ENCODE measurements at regions not wholly inside any gene's neighbourhood (a gene's known extent, or its start where the extent isn't known, plus 50 kb on each side); places are given as distances from the start of the nearest gene placed in this dataset.

DNA sequence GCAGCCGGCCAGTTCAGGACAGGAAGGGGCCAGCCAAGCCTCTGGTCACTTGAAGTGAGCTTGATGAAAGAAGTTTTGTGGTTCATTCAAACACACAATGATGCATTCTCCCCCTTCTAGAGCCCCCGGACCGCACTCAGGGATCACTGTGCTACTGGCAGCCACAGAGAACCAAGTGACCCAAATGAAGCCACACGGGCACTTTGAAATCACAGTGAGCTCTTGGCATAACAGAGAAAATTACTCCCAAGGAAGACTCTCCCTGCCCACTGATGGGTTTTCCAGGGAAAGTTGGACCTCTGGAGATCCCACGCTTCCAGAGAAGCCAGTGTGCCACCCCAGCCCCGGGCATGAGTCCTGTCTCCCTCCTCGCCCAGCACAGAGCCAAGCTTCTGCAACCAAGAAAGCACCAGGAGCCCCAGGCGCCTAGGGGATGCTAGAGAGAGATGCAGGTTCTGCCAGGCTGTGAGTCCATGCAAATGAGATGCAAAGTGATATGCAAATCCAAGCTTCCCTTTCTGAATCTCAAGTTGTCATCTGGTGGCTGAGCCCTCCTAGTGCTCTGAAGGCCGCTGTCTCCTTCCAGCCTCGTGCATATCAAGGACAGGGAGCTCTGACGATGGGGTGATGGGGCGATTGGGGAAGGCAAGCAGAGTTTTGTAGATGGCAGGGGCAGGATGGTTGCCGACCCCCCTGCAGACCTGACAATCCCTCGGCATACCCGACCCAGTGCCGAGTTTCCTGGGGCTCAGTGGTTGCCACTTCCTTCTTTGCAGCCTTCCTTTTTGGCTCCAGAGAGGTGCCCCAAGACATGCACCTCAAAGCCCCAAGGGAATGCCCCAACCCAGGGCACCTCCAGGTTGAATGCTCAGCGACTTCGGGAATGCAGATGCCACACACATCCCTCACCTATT, 59.7 kb upstream of the TNRC6C start:
- no peak overlapping the region for H3K9ac ChIP-seq (ENCODE audit: low read length in 5 of 5)
- peaks cover 0 to 21% (median 5%) of the 10 kb centered on the region in 5 donors for H3K27me3 ChIP-seq (ENCODE audit: control insufficient read depth in 5 of 5, insufficient read depth in 4 of 5, low read length in 5 of 5)
- no peaks in the 10 kb centered on the region for H3K9me3 ChIP-seq (ENCODE audit: control insufficient read depth in 5 of 5, low read length in 5 of 5)
- H3K4me1 ChIP-seq (ENCODE audit: control insufficient read depth in 5 of 5, insufficient read depth in 5 of 5, low read length in 5 of 5), result no peaks in the 10 kb centered on the region
- H3K36me3 ChIP-seq (ENCODE audit: control insufficient read depth in 5 of 5, insufficient read depth in 5 of 5, low read length in 5 of 5), result no peaks in the 10 kb centered on the region
- no peak overlapping the region for H3K27ac ChIP-seq (ENCODE audit: low read depth, low read length)
- no peak overlapping the region for H3K4me3 ChIP-seq (ENCODE audit: low read depth in 1 of 5, low read length in 5 of 5)

DNA sequence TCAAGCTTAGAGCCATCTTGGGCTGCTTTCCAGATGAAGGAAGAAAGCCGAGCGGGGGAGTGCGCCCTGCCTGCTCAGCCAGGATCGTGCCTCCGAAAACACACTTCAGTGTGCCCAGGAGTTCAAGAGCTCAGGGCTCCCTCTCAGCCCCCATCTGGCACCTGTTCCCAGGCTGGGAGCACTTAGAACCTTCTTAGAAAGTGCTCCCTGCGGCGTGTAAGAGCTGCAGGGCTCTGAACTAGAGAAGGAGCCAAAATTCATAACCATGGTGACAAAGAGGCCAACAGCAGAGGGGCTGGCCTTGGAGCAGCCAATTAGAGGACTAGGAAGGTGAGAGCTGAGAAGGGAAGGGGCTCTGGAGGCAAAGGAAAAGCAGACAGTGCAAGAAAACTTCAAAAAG, 59.0 kb upstream of the TNRC6C start:
- no peaks in the 10 kb centered on the region for H3K36me3 ChIP-seq (ENCODE audit: control insufficient read depth in 5 of 5, insufficient read depth in 5 of 5, low read length in 5 of 5)
- H3K4me3 ChIP-seq (ENCODE audit: low read depth in 1 of 5, low read length in 5 of 5), result no peak overlapping the region
- peaks cover 0 to 21% (median 9%) of the 10 kb centered on the region in 5 donors for H3K27me3 ChIP-seq (ENCODE audit: control insufficient read depth in 5 of 5, insufficient read depth in 4 of 5, low read length in 5 of 5)
- no peaks in the 10 kb centered on the region for H3K9me3 ChIP-seq (ENCODE audit: control insufficient read depth in 5 of 5, low read length in 5 of 5)
- no peak overlapping the region for H3K9ac ChIP-seq (ENCODE audit: low read length in 5 of 5)
- H3K27ac ChIP-seq (ENCODE audit: low read depth, low read length), result no peak overlapping the region
- no peaks in the 10 kb centered on the region for H3K4me1 ChIP-seq (ENCODE audit: control insufficient read depth in 5 of 5, insufficient read depth in 5 of 5, low read length in 5 of 5)

DNA sequence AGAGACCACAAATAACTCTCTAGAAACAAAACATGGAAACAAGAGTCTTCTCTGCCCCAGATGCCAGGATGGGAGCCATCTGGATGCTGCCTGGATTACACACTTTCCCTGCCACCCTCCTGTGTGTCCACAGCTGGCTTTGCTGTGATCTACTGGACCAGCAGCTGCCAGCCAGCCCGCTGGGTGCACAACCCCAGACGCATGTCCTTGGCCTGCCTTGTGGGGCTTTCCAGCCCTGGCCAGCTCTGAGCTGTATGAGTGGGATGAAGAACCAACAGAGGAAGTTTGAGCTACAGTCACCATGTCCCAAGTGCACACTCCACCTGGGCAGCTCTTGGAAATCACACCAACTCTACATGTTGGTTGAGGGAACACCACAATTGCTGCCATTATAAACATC, 57.0 kb upstream of the TNRC6C start:
- H3K9me3 ChIP-seq (ENCODE audit: control insufficient read depth in 5 of 5, low read length in 5 of 5), result no peaks in the 10 kb centered on the region
- no peaks in the 10 kb centered on the region for H3K36me3 ChIP-seq (ENCODE audit: control insufficient read depth in 5 of 5, insufficient read depth in 5 of 5, low read length in 5 of 5)
- H3K27ac ChIP-seq (ENCODE audit: low read depth, low read length), result no peak overlapping the region
- peaks cover 0 to 33% (median 9%) of the 10 kb centered on the region in 5 donors for H3K27me3 ChIP-seq (ENCODE audit: control insufficient read depth in 5 of 5, insufficient read depth in 4 of 5, low read length in 5 of 5)
- H3K4me1 ChIP-seq (ENCODE audit: control insufficient read depth in 5 of 5, insufficient read depth in 5 of 5, low read length in 5 of 5), result no peaks in the 10 kb centered on the region
- H3K9ac ChIP-seq (ENCODE audit: low read length in 5 of 5), result no peak overlapping the region
- no peak overlapping the region for H3K4me3 ChIP-seq (ENCODE audit: low read depth in 1 of 5, low read length in 5 of 5)

GRCh38 chr17:77905266-77905665, 53.2 kb upstream of the TNRC6C start:
- Histone ChIP-seq H3K4me1 (ENCODE audit: control insufficient read depth in 5 of 5, insufficient read depth in 5 of 5, low read length in 5 of 5) (peaks cover 0 to 8% (median 6%) of the 10 kb centered on the region in 5 donors), H3K27ac (ENCODE audit: low read depth, low read length) (no peak overlapping the region), H3K27me3 (ENCODE audit: control insufficient read depth in 5 of 5, insufficient read depth in 4 of 5, low read length in 5 of 5) (peaks cover 7 to 39% (median 26%) of the 10 kb centered on the region in 5 donors), H3K9ac (ENCODE audit: low read length in 5 of 5) (no peak overlapping the region), H3K36me3 (ENCODE audit: control insufficient read depth in 5 of 5, insufficient read depth in 5 of 5, low read length in 5 of 5) (no peaks in the 10 kb centered on the region), H3K4me3 (ENCODE audit: low read depth in 1 of 5, low read length in 5 of 5) (no peak overlapping the region), H3K9me3 (ENCODE audit: control insufficient read depth in 5 of 5, low read length in 5 of 5) (no peaks in the 10 kb centered on the region)

GRCh38 chr17:77905766-77906165, 52.7 kb upstream of the TNRC6C start:
- Histone ChIP-seq H3K27ac (ENCODE audit: low read depth, low read length) (no peak overlapping the region), H3K9me3 (ENCODE audit: control insufficient read depth in 5 of 5, low read length in 5 of 5) (no peaks in the 10 kb centered on the region), H3K4me1 (ENCODE audit: control insufficient read depth in 5 of 5, insufficient read depth in 5 of 5, low read length in 5 of 5) (peaks cover 0 to 8% (median 6%) of the 10 kb centered on the region in 5 donors), H3K9ac (ENCODE audit: low read length in 5 of 5) (no peak overlapping the region), H3K4me3 (ENCODE audit: low read depth in 1 of 5, low read length in 5 of 5) (no peak overlapping the region), H3K36me3 (ENCODE audit: control insufficient read depth in 5 of 5, insufficient read depth in 5 of 5, low read length in 5 of 5) (no peaks in the 10 kb centered on the region), H3K27me3 (ENCODE audit: control insufficient read depth in 5 of 5, insufficient read depth in 4 of 5, low read length in 5 of 5) (peaks cover 7 to 36% (median 26%) of the 10 kb centered on the region in 5 donors)

DNA sequence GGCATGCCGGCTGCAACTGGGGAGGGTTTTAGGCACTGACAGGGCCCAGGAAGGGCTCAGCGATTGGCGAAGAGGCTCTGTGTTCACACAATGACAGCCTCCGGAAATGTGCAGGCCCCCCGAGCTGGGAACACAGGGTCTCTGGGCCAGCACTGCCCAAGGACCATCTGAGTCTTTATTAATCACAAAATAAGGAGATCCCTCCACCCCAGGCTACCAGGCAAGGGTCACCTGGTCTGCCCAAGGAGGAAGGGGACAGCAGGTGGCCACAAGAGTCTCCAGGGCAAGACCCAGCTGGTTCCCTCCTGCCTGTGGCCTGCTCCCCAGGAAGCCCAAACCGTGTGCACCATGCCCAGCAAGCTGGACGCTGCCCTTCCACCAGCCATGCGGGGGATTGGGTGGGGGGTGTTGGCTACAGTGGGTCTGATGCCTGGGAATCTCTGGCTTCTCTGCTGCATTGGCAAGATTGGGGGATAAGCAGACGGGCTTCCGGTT, 52.1 kb upstream of the TNRC6C start:
- Histone ChIP-seq H3K36me3 (ENCODE audit: control insufficient read depth in 5 of 5, insufficient read depth in 5 of 5, low read length in 5 of 5) (no peaks in the 10 kb centered on the region), H3K4me1 (ENCODE audit: control insufficient read depth in 5 of 5, insufficient read depth in 5 of 5, low read length in 5 of 5) (peaks cover 0 to 8% (median 6%) of the 10 kb centered on the region in 5 donors), H3K27me3 (ENCODE audit: control insufficient read depth in 5 of 5, insufficient read depth in 4 of 5, low read length in 5 of 5) (peaks cover 7 to 35% (median 26%) of the 10 kb centered on the region in 5 donors), H3K9me3 (ENCODE audit: control insufficient read depth in 5 of 5, low read length in 5 of 5) (no peaks in the 10 kb centered on the region), H3K27ac (ENCODE audit: low read depth, low read length) (no peak overlapping the region), H3K4me3 (ENCODE audit: low read depth in 1 of 5, low read length in 5 of 5) (no peak overlapping the region), H3K9ac (ENCODE audit: low read length in 5 of 5) (no peak overlapping the region)

GRCh38 chr17:77907497-77908461, 50.7 kb upstream of the TNRC6C start:
- peaks cover 7 to 35% (median 26%) of the 10 kb centered on the region in 5 donors for H3K27me3 ChIP-seq (ENCODE audit: control insufficient read depth in 5 of 5, insufficient read depth in 4 of 5, low read length in 5 of 5)

GRCh38 chr17:77908501-77908900, 50.0 kb upstream of the TNRC6C start:
- no peaks in the 10 kb centered on the region for H3K36me3 ChIP-seq (ENCODE audit: control insufficient read depth in 5 of 5, insufficient read depth in 5 of 5, low read length in 5 of 5)
- no peak overlapping the region for H3K4me3 ChIP-seq (ENCODE audit: low read depth in 1 of 5, low read length in 5 of 5)
- H3K9me3 ChIP-seq (ENCODE audit: control insufficient read depth in 5 of 5, low read length in 5 of 5), result no peaks in the 10 kb centered on the region
- no peak overlapping the region for H3K9ac ChIP-seq (ENCODE audit: low read length in 5 of 5)
- no peak overlapping the region for H3K27ac ChIP-seq (ENCODE audit: low read depth, low read length)
- peaks cover 7 to 35% (median 20%) of the 10 kb centered on the region in 5 donors for H3K27me3 ChIP-seq (ENCODE audit: control insufficient read depth in 5 of 5, insufficient read depth in 4 of 5, low read length in 5 of 5)
- peaks cover 0 to 8% (median 6%) of the 10 kb centered on the region in 5 donors for H3K4me1 ChIP-seq (ENCODE audit: control insufficient read depth in 5 of 5, insufficient read depth in 5 of 5, low read length in 5 of 5)

More at GRCh38 chr17:77907497-77908461, 50.7 kb upstream of the TNRC6C start:
- Histone ChIP-seq H3K9me3 (ENCODE audit: control insufficient read depth in 5 of 5, low read length in 5 of 5) (no peaks in the 10 kb centered on the region), H3K36me3 (ENCODE audit: control insufficient read depth in 5 of 5, insufficient read depth in 5 of 5, low read length in 5 of 5) (no peaks in the 10 kb centered on the region), H3K27ac (ENCODE audit: low read depth, low read length) (no peak overlapping the region), H3K4me1 (ENCODE audit: control insufficient read depth in 5 of 5, insufficient read depth in 5 of 5, low read length in 5 of 5) (peaks cover 0 to 8% (median 6%) of the 10 kb centered on the region in 5 donors), H3K9ac (ENCODE audit: low read length in 5 of 5) (no peak overlapping the region), H3K4me3 (ENCODE audit: low read depth in 1 of 5, low read length in 5 of 5) (no peak overlapping the region)
